ENCODE measurements at regions not wholly inside any gene's neighbourhood (a gene's known extent, or its start where the extent isn't known, plus 50 kb on each side); places are given as distances from the start of the nearest gene placed in this dataset.

DNA sequence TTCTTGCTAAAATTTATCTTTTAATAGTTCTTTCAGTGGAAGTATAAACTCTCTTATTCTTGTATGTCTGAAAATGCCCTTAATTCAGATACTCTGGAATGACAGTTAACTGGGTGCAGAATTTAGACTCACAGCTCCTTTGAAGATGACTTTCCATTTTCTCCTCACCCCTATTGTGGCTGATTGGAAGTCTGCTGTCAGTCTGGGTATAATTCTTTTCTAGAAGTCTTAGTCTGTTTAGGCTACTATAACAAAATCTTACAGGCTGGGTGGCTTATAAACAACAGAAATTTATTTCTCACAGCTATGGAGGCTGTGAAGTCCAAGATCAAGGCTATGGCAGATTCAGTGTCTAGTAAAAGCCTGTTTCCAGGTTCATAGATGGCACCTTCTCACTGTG lies 145.2 kb upstream of the GDF10 start:
- TF ChIP-seq, protein P1, sequence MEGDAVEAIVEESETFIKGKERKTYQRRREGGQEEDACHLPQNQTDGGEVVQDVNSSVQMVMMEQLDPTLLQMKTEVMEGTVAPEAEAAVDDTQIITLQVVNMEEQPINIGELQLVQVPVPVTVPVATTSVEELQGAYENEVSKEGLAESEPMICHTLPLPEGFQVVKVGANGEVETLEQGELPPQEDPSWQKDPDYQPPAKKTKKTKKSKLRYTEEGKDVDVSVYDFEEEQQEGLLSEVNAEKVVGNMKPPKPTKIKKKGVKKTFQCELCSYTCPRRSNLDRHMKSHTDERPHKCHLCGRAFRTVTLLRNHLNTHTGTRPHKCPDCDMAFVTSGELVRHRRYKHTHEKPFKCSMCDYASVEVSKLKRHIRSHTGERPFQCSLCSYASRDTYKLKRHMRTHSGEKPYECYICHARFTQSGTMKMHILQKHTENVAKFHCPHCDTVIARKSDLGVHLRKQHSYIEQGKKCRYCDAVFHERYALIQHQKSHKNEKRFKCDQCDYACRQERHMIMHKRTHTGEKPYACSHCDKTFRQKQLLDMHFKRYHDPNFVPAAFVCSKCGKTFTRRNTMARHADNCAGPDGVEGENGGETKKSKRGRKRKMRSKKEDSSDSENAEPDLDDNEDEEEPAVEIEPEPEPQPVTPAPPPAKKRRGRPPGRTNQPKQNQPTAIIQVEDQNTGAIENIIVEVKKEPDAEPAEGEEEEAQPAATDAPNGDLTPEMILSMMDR (IDR thresholded peaks at IDR 0.05) = no peak
- TF ChIP-seq POLR2AphosphoS5 (IDR thresholded peaks at IDR 0.05; ENCODE audit: low read depth, low read length) (no peak), SIN3A (IDR thresholded peaks at IDR 0.05; ENCODE audit: borderline replicate concordance, insufficient read depth, low read depth, low read length) (no peak)
- TF ChIP-seq, protein P2, sequence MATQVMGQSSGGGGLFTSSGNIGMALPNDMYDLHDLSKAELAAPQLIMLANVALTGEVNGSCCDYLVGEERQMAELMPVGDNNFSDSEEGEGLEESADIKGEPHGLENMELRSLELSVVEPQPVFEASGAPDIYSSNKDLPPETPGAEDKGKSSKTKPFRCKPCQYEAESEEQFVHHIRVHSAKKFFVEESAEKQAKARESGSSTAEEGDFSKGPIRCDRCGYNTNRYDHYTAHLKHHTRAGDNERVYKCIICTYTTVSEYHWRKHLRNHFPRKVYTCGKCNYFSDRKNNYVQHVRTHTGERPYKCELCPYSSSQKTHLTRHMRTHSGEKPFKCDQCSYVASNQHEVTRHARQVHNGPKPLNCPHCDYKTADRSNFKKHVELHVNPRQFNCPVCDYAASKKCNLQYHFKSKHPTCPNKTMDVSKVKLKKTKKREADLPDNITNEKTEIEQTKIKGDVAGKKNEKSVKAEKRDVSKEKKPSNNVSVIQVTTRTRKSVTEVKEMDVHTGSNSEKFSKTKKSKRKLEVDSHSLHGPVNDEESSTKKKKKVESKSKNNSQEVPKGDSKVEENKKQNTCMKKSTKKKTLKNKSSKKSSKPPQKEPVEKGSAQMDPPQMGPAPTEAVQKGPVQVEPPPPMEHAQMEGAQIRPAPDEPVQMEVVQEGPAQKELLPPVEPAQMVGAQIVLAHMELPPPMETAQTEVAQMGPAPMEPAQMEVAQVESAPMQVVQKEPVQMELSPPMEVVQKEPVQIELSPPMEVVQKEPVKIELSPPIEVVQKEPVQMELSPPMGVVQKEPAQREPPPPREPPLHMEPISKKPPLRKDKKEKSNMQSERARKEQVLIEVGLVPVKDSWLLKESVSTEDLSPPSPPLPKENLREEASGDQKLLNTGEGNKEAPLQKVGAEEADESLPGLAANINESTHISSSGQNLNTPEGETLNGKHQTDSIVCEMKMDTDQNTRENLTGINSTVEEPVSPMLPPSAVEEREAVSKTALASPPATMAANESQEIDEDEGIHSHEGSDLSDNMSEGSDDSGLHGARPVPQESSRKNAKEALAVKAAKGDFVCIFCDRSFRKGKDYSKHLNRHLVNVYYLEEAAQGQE (IDR thresholded peaks at IDR 0.05; ENCODE audit: insufficient read depth in 1 of 2, low read depth in 2 of 2, low read length in 1 of 2) = no peak
